Stomach smooth muscle (tissue), 2 donors: ENCODE measurements at regions not wholly inside any gene's neighbourhood (a gene's known extent, or its start where the extent isn't known, plus 50 kb on each side); places are given as distances from the start of the nearest gene placed in this dataset.
"Not testable (repeated sequence)": the region's sequence is repeated elsewhere in the genome, so short reads cannot be mapped to it uniquely, and the experiment has no call there.

Experiments used
- H3K27ac ChIP-seq: one replicate; pipeline ENCODE4 v1.7.0; 2013; ENCODE audit warnings: mild to moderate bottlenecking, low read length, inconsistent platforms
- H3K27me3 ChIP-seq, 2 donors: one replicate each; pipeline ENCODE4 v1.7.0; 2013; ENCODE audit warnings: low read length in 2 of 2; ENCODE audit not compliant: insufficient read depth in 2 of 2, control insufficient read depth in 1 of 2
- H3K36me3 ChIP-seq, 2 donors: one replicate each; pipeline ENCODE4 v1.7.0; 2013; ENCODE audit warnings: low read length in 2 of 2; ENCODE audit not compliant: control insufficient read depth in 2 of 2, insufficient read depth in 2 of 2
- H3K4me1 ChIP-seq: one replicate; pipeline ENCODE4 v1.7.0; 2013; ENCODE audit warnings: low read length; ENCODE audit not compliant: control insufficient read depth, insufficient read depth
- H3K4me3 ChIP-seq, 2 donors: one replicate each; pipeline ENCODE4 v1.7.0; 2013; ENCODE audit warnings: low read length in 2 of 2
- H3K9ac ChIP-seq, 2 donors: one replicate each; pipeline ENCODE4 v1.7.0; 2013; ENCODE audit warnings: low read length in 2 of 2, mild to moderate bottlenecking in 1 of 2
- H3K9me3 ChIP-seq, 2 donors: one replicate each; pipeline ENCODE4 v1.7.0; 2013; ENCODE audit warnings: low read length in 2 of 2; ENCODE audit not compliant: control insufficient read depth in 2 of 2
- donor health status: healthy.
- donor health status: Pancreatic carcinoma.

- H3K27me3 ChIP-seq = no peaks in the 10 kb centered on the region
- no peak overlapping the region for H3K4me3 ChIP-seq
- H3K9me3 ChIP-seq = no peaks in the 10 kb centered on the region
- H3K4me1 ChIP-seq = no peaks in the 10 kb centered on the region
- H3K9ac ChIP-seq = no peak overlapping the region
- no peak overlapping the region for H3K27ac ChIP-seq
- no peaks in the 10 kb centered on the region for H3K36me3 ChIP-seq
These were observed 764.1 kb upstream of the ARRDC3 start for GRCh38 chr5:92147266-92147665.

- Histone ChIP-seq H3K27ac (no peak overlapping the region), H3K36me3 (no peaks in the 10 kb centered on the region), H3K4me1 (no peaks in the 10 kb centered on the region), H3K4me3 (no peak overlapping the region), H3K9me3 (no peaks in the 10 kb centered on the region), H3K9ac (no peak overlapping the region), H3K27me3 (no peaks in the 10 kb centered on the region)
These were observed 762.7 kb upstream of the ARRDC3 start for GRCh38 chr5:92145852-92146251.

- Histone ChIP-seq H3K4me3 (no peak overlapping the region), H3K36me3 (no peaks in the 10 kb centered on the region), H3K27ac (no peak overlapping the region), H3K9me3 (no peaks in the 10 kb centered on the region), H3K4me1 (no peaks in the 10 kb centered on the region), H3K9ac (no peak overlapping the region), H3K27me3 (no peaks in the 10 kb centered on the region)
These were observed 761.7 kb upstream of the ARRDC3 start for GRCh38 chr5:92144824-92145223.

GRCh38 chr5:92132294-92132908 is 749.3 kb upstream of the ARRDC3 start:
- not testable (repeated sequence) for H3K9me3 ChIP-seq, H3K4me1 ChIP-seq, H3K9ac ChIP-seq, H3K4me3 ChIP-seq, H3K27ac ChIP-seq, H3K36me3 ChIP-seq, H3K27me3 ChIP-seq

GRCh38 chr5:92126182-92126581 is 743.1 kb upstream of the ARRDC3 start:
- no peaks in the 10 kb centered on the region for H3K4me1 ChIP-seq
- no peaks in the 10 kb centered on the region for H3K9me3 ChIP-seq
- H3K27ac ChIP-seq = no peak overlapping the region
- no peak overlapping the region for H3K9ac ChIP-seq
- no peak overlapping the region for H3K4me3 ChIP-seq
- H3K27me3 ChIP-seq = no peaks in the 10 kb centered on the region
- H3K36me3 ChIP-seq = no peaks in the 10 kb centered on the region

- no peak overlapping the region for H3K4me3 ChIP-seq
- no peaks in the 10 kb centered on the region for H3K9me3 ChIP-seq
- no peak overlapping the region for H3K9ac ChIP-seq
- H3K27ac ChIP-seq = no peak overlapping the region
- H3K4me1 ChIP-seq = no peaks in the 10 kb centered on the region
- H3K36me3 ChIP-seq = no peaks in the 10 kb centered on the region
- no peaks in the 10 kb centered on the region for H3K27me3 ChIP-seq
These were observed 736.0 kb upstream of the ARRDC3 start for GRCh38 chr5:92119110-92119509.

- no peak overlapping the region for H3K9ac ChIP-seq
- no peak overlapping the region for H3K4me3 ChIP-seq
- no peaks in the 10 kb centered on the region for H3K9me3 ChIP-seq
- no peak overlapping the region for H3K27ac ChIP-seq
- H3K27me3 ChIP-seq = no peaks in the 10 kb centered on the region
- no peaks in the 10 kb centered on the region for H3K4me1 ChIP-seq
- H3K36me3 ChIP-seq = no peaks in the 10 kb centered on the region
These were observed 723.7 kb upstream of the ARRDC3 start for GRCh38 chr5:92106808-92107207.

GRCh38 chr5:92104126-92104525 is 721.0 kb upstream of the ARRDC3 start:
- H3K4me1 ChIP-seq = no peaks in the 10 kb centered on the region
- no peaks in the 10 kb centered on the region for H3K27me3 ChIP-seq
- no peak overlapping the region for H3K4me3 ChIP-seq
- no peak overlapping the region for H3K27ac ChIP-seq
- no peak overlapping the region for H3K9ac ChIP-seq
- H3K36me3 ChIP-seq = no peaks in the 10 kb centered on the region
- H3K9me3 ChIP-seq = no peaks in the 10 kb centered on the region

- no peaks in the 10 kb centered on the region for H3K36me3 ChIP-seq
- H3K27me3 ChIP-seq = no peaks in the 10 kb centered on the region
- H3K4me3 ChIP-seq = no peak overlapping the region
- no peak overlapping the region for H3K27ac ChIP-seq
- no peak overlapping the region for H3K9ac ChIP-seq
- no peaks in the 10 kb centered on the region for H3K4me1 ChIP-seq
- H3K9me3 ChIP-seq = no peaks in the 10 kb centered on the region
These were observed 719.2 kb upstream of the ARRDC3 start for GRCh38 chr5:92102313-92102712.

GRCh38 chr5:92092239-92092638 is 709.1 kb upstream of the ARRDC3 start:
- H3K9ac ChIP-seq = no peak overlapping the region
- no peaks in the 10 kb centered on the region for H3K27me3 ChIP-seq

GRCh38 chr5:92086059-92086811 is 703.1 kb upstream of the ARRDC3 start:
- Histone ChIP-seq H3K4me1 (no peaks in the 10 kb centered on the region), H3K4me3 (no peak overlapping the region), H3K27ac (no peak overlapping the region), H3K9ac (no peak overlapping the region), H3K27me3 (no peaks in the 10 kb centered on the region), H3K9me3 (no peaks in the 10 kb centered on the region), H3K36me3 (no peaks in the 10 kb centered on the region)

More at GRCh38 chr5:92092239-92092638, 709.1 kb upstream of the ARRDC3 start:
- H3K36me3 ChIP-seq = no peaks in the 10 kb centered on the region
- no peaks in the 10 kb centered on the region for H3K4me1 ChIP-seq
- no peak overlapping the region for H3K27ac ChIP-seq
- no peak overlapping the region for H3K4me3 ChIP-seq
- no peaks in the 10 kb centered on the region for H3K9me3 ChIP-seq
